IMR-90 (cell line): ENCODE measurements at regions not wholly inside any gene's neighbourhood (a gene's known extent, or its start where the extent isn't known, plus 50 kb on each side); places are given as distances from the start of the nearest gene placed in this dataset.

ENCODE experiments used
- BHLHE40 ChIP-seq: fragments of 150-350 bp; IDR thresholded peaks from 2 replicates; pipeline ENCODE4 v1.6.1; 2016; ENCODE audit warnings: mild to moderate bottlenecking, low read depth, low read length
- CHD1 ChIP-seq: IDR thresholded peaks from 2 replicates; pipeline ENCODE4 v1.6.1; 2012; ENCODE audit warnings: low read depth, low read length, improper control_type of control experiment
- CTCF ChIP-seq: conservative IDR thresholded peaks from 2 replicates; pipeline ENCODE4 v1.5.1; 2012; ENCODE audit warnings: mild to moderate bottlenecking, low read depth, low read length, improper control_type of control experiment
- FOS ChIP-seq: fragments of 150-350 bp; IDR thresholded peaks from 2 replicates; pipeline ENCODE4 v1.6.1; 2016; ENCODE audit warnings: low read depth, low read length
- POLR2A ChIP-seq: IDR thresholded peaks from 2 replicates; pipeline ENCODE4 v1.6.1; 2012; ENCODE audit warnings: mild to moderate bottlenecking, low read depth, low read length
- SMC3 ChIP-seq: fragments of 150-350 bp; IDR thresholded peaks from 2 replicates; pipeline ENCODE4 v1.6.1; 2016; ENCODE audit warnings: low read depth, mild to moderate bottlenecking, antibody characterized with exemption, low read length, moderate library complexity

GRCh38 chr2:103804013-103804412, 1042.2 kb downstream of the TMEM182 start:
- TF ChIP-seq CHD1 (no peak), BHLHE40 (no peak), CTCF (no peak), POLR2A (no peak), FOS (no peak), SMC3 (no peak)
